A673 (cell line): ENCODE measurements at regions not wholly inside any gene's neighbourhood (a gene's known extent, or its start where the extent isn't known, plus 50 kb on each side); places are given as distances from the start of the nearest gene placed in this dataset.

Source experiments
- EZH2 ChIP-seq: fragments of 200-600 bp; sonication (generic); IDR thresholded peaks from 2 replicates; pipeline ENCODE4 v1.6.1; 2017; ENCODE audit warnings: borderline replicate concordance, low read depth, mild to moderate bottlenecking, mixed read lengths, antibody characterized with exemption, low read length; ENCODE audit not compliant: poor library complexity, severe bottlenecking
- TF ChIP-seq, protein P1 (sequence below): fragments of 300-800, 200-600 bp; sonication (generic); conservative IDR thresholded peaks from 2 replicates; pipeline ENCODE4 v1.5.1; 2017; ENCODE audit warnings: low read depth, mild to moderate bottlenecking, antibody characterized with exemption, low read length, moderate library complexity, mixed read lengths

DNA sequence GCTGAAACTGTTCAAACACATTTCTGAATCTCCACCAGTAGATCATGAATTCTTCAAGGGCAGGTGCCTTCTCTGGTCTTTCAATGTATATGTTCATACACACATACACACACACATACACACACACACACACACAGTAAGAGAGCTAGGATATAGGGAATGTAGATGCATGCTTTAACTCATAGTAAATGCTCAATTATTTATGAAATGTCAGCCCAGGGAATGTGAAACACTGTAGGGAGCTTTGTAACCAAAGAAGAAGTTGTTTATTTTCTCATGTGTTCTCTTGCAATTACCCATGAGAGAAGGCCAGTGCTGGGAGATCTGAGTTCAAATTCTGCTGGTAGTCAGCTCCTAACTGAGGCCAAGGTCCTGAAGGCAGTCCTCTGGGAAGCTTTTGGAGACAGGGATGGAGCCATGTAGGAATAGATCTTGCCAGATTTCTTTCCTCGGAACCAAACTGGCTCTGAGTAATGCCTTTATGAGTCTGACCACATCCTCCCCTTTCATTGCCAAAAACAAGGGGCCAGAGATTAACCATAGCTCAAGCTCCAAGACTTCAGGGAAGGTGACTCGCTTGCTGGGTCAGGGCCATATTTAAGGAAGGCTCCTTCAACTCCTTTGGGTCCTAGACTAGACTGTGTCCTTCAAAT, 487.0 kb upstream of the TNC start:
- TF ChIP-seq, protein P1, sequence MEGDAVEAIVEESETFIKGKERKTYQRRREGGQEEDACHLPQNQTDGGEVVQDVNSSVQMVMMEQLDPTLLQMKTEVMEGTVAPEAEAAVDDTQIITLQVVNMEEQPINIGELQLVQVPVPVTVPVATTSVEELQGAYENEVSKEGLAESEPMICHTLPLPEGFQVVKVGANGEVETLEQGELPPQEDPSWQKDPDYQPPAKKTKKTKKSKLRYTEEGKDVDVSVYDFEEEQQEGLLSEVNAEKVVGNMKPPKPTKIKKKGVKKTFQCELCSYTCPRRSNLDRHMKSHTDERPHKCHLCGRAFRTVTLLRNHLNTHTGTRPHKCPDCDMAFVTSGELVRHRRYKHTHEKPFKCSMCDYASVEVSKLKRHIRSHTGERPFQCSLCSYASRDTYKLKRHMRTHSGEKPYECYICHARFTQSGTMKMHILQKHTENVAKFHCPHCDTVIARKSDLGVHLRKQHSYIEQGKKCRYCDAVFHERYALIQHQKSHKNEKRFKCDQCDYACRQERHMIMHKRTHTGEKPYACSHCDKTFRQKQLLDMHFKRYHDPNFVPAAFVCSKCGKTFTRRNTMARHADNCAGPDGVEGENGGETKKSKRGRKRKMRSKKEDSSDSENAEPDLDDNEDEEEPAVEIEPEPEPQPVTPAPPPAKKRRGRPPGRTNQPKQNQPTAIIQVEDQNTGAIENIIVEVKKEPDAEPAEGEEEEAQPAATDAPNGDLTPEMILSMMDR = no peak
- TF ChIP-seq EZH2 = no peak
